Pulmonary artery endothelial cell (primary cell): ENCODE measurements at regions not wholly inside any gene's neighbourhood (a gene's known extent, or its start where the extent isn't known, plus 50 kb on each side); places are given as distances from the start of the nearest gene placed in this dataset.

Experiments
- DNase-seq: peaks from one replicate; pipeline ENCODE4 v3.0.0-alpha.2; 2011; ENCODE audit warnings: low read depth, low spot score

- no peak for DNase-seq
These were observed 363.6 kb downstream of the LPIN1 start for GRCh38 chr2:12110074-12110473.

- DNase-seq = no peak
These were observed 364.0 kb downstream of the LPIN1 start for GRCh38 chr2:12110481-12110880.

GRCh38 chr2:12113412-12113811, 367.0 kb downstream of the LPIN1 start:
- no peak for DNase-seq

- no peak for DNase-seq
These were observed 368.4 kb downstream of the LPIN1 start for GRCh38 chr2:12114816-12115215.

- no peak for DNase-seq
These were observed 369.9 kb downstream of the LPIN1 start for GRCh38 chr2:12116228-12116750.

GRCh38 chr2:12119841-12120240, 373.4 kb downstream of the LPIN1 start:
- no peak for DNase-seq

- no peak for DNase-seq
These were observed 374.1 kb downstream of the LPIN1 start for GRCh38 chr2:12120281-12121150.

GRCh38 chr2:12124790-12125189, 378.4 kb downstream of the LPIN1 start:
- no peak for DNase-seq

GRCh38 chr2:12126318-12126717, 379.9 kb downstream of the LPIN1 start:
- no peak for DNase-seq

GRCh38 chr2:12127638-12128037, 381.2 kb downstream of the LPIN1 start:
- no peak for DNase-seq

GRCh38 chr2:12131975-12132374, 385.5 kb downstream of the LPIN1 start:
- DNase-seq = no peak

GRCh38 chr2:12141618-12142258, 395.3 kb downstream of the LPIN1 start:
- DNase-seq = no peak

GRCh38 chr2:12151716-12152115, 405.3 kb downstream of the LPIN1 start:
- no peak for DNase-seq

GRCh38 chr2:12152888-12153287, 406.5 kb downstream of the LPIN1 start:
- DNase-seq = no peak

- DNase-seq = peak; percentile 89
These were observed 409.0 kb downstream of the LPIN1 start for GRCh38 chr2:12155303-12156051.

GRCh38 chr2:12156349-12156748, 409.9 kb downstream of the LPIN1 start:
- no peak for DNase-seq

GRCh38 chr2:12161085-12161484, 414.7 kb downstream of the LPIN1 start:
- DNase-seq = no peak

- no peak for DNase-seq
These were observed 416.1 kb downstream of the LPIN1 start for GRCh38 chr2:12162269-12163247.

GRCh38 chr2:12163866-12164265, 417.4 kb downstream of the LPIN1 start:
- DNase-seq = no peak

GRCh38 chr2:12164689-12165088, 418.3 kb downstream of the LPIN1 start:
- no peak for DNase-seq
